ENCODE measurements at regions not wholly inside any gene's neighbourhood (a gene's known extent, or its start where the extent isn't known, plus 50 kb on each side); places are given as distances from the start of the nearest gene placed in this dataset.

DNA sequence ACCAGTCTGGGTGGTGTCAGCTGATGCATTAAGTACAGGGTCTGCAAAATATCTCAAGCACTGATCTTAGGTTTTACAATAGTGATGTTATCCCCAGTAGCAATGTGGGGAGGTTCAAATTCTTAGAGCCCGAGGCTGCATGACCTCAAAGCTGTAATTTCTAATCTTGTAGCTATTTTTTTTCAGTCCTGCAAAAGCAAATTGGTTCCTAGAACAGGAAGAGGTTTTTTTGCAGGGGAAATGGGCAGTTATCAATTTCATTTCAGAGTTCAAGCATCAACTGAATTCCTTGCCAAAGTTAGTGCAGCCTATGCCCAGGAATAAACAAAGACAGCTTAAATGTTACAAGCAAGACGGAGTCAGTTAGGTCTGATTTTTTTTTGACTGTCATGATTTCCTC lies 188.3 kb downstream of the DDX3Y start:
- H3K27ac ChIP-seq (ENCODE audit: insufficient read depth, low read length, poor library complexity, severe bottlenecking), result no peak overlapping the region
- DNase-seq, result no peak
- Mint-ChIP-seq H3K9me3 (no peaks in the 10 kb centered on the region), H3K36me3 (no peaks in the 10 kb centered on the region), H3K27ac (peak overlapping the region in 1 of 3 donors; percentile 23), H3K4me1 (no peaks in the 10 kb centered on the region), H3K27me3 (peaks cover 6% of the 10 kb centered on the region), H3K4me3 (no peak overlapping the region)
- H3K4me1 ChIP-seq (ENCODE audit: control insufficient read depth, insufficient read depth, low read length, poor library complexity, severe bottlenecking), result no peaks in the 10 kb centered on the region
- no peaks in the 10 kb centered on the region for H3K36me3 ChIP-seq (ENCODE audit: control insufficient read depth, insufficient read depth, low read length)
- no peak overlapping the region for H3K4me3 ChIP-seq (ENCODE audit: low read depth, low read length)
- no peak for ATAC-seq (ENCODE audit: low read depth in 2 of 2)
- H3K27me3 ChIP-seq (ENCODE audit: control insufficient read depth, insufficient read depth, low read length), result no peaks in the 10 kb centered on the region
- H3K9me3 ChIP-seq (ENCODE audit: control insufficient read depth in 2 of 2, low read length in 2 of 2), result no peaks in the 10 kb centered on the region

DNA sequence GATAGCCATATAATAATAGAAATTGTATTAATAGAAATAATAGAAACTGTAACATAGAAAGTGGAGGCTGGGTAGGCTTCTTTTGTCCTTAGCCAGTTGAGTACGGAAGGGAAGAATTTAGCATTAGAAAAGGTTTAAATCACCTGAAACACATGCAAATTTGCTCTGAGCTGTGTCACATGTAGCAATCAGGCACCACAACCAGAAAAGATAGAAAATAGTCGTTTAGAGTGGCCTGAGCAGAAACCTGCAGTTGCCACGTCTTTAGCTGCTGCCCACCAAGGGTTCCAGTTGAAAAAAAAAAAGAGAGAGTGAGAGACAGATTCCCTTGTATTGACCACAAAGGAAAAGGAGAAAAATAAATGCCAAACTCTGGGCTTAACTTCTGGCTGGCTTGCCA lies 188.8 kb downstream of the DDX3Y start:
- no peaks in the 10 kb centered on the region for H3K27me3 ChIP-seq (ENCODE audit: control insufficient read depth, insufficient read depth, low read length)
- no peaks in the 10 kb centered on the region for H3K9me3 ChIP-seq (ENCODE audit: control insufficient read depth in 2 of 2, low read length in 2 of 2)
- no peak overlapping the region for H3K27ac ChIP-seq (ENCODE audit: insufficient read depth, low read length, poor library complexity, severe bottlenecking)
- DNase-seq (no peak), ATAC-seq (ENCODE audit: low read depth in 2 of 2) (no peak)
- H3K27ac Mint-ChIP-seq, result no peak overlapping the region
- no peaks in the 10 kb centered on the region for H3K4me1 ChIP-seq (ENCODE audit: control insufficient read depth, insufficient read depth, low read length, poor library complexity, severe bottlenecking)
- H3K4me1 Mint-ChIP-seq, result no peaks in the 10 kb centered on the region
- H3K36me3 Mint-ChIP-seq, result no peaks in the 10 kb centered on the region
- no peaks in the 10 kb centered on the region for H3K9me3 Mint-ChIP-seq
- H3K36me3 ChIP-seq (ENCODE audit: control insufficient read depth, insufficient read depth, low read length), result no peaks in the 10 kb centered on the region
- no peak overlapping the region for H3K4me3 Mint-ChIP-seq
- no peak overlapping the region for H3K4me3 ChIP-seq (ENCODE audit: low read depth, low read length)
- peaks cover 6% of the 10 kb centered on the region for H3K27me3 Mint-ChIP-seq

DNA sequence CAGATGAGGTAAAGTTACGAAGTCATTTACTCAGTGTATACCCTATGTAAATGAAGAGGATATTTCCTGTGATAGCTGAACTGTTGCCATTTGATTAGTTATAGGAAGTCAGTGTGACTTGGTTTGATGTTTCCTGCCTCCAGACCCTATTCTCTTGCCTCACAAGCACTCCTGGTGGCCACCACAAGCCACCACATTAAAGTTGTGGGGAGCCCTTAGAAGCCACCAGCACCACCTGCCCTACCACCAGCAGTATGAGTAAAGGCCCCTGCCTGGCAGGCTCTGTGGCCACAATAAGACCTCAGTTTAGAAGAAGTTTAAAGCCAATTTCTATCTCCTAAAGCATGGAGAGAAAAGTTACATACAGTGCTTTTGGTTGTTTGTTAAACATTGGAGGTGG lies 189.7 kb downstream of the DDX3Y start:
- H3K9me3 Mint-ChIP-seq, result peaks cover 0 to 3% (median 0%) of the 10 kb centered on the region in 7 donors
- H3K27me3 Mint-ChIP-seq, result peaks cover 6% of the 10 kb centered on the region
- ATAC-seq (ENCODE audit: low read depth in 2 of 2), result no peak
- H3K4me3 Mint-ChIP-seq, result no peak overlapping the region
- no peaks in the 10 kb centered on the region for H3K36me3 Mint-ChIP-seq
- no peaks in the 10 kb centered on the region for H3K27me3 ChIP-seq (ENCODE audit: control insufficient read depth, insufficient read depth, low read length)
- H3K36me3 ChIP-seq (ENCODE audit: control insufficient read depth, insufficient read depth, low read length), result no peaks in the 10 kb centered on the region
- DNase-seq, result no peak
- no peaks in the 10 kb centered on the region for H3K9me3 ChIP-seq (ENCODE audit: control insufficient read depth in 2 of 2, low read length in 2 of 2)
- peak overlapping the region in 1 of 3 donors; percentile 12 for H3K27ac Mint-ChIP-seq
- H3K27ac ChIP-seq (ENCODE audit: insufficient read depth, low read length, poor library complexity, severe bottlenecking), result no peak overlapping the region
- H3K4me3 ChIP-seq (ENCODE audit: low read depth, low read length), result no peak overlapping the region
- H3K4me1 Mint-ChIP-seq, result no peaks in the 10 kb centered on the region
- no peaks in the 10 kb centered on the region for H3K4me1 ChIP-seq (ENCODE audit: control insufficient read depth, insufficient read depth, low read length, poor library complexity, severe bottlenecking)

DNA sequence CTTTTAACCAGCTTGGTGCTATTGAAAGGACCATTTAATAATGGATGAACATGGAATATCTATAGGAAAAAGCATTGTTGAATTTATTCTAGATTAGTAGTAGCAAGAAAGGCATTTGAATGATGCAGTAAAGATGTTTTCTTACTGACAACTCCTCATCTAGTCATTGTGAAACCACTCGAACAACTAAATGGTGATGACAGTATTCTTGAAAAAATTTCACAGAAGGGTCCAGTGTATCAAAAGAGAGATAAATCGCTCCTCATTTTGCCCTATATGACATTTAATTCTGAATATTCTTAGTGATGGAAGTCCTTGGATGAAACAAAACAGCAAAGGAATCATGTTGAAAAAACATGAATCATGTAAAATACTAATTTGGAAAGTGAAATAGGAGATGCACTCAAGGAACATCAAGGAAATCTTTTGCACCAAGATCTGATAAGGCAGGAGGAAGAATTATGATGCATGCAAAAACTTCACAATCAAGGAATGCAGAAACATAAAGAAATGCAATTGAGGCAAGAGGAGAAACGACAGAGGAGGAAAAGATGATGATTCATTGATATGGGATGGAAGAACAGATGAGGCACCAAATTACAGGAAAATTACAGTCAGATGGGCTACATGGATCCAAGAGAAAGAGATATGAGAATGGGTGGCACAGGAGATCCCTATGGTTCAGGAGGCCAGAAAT lies 190.4 kb downstream of the DDX3Y start:
- Histone ChIP-seq H3K27ac (ENCODE audit: insufficient read depth, low read length, poor library complexity, severe bottlenecking) (no peak overlapping the region), H3K4me1 (ENCODE audit: control insufficient read depth, insufficient read depth, low read length, poor library complexity, severe bottlenecking) (no peaks in the 10 kb centered on the region), H3K4me3 (ENCODE audit: low read depth, low read length) (no peak overlapping the region), H3K27me3 (ENCODE audit: control insufficient read depth, insufficient read depth, low read length) (no peaks in the 10 kb centered on the region), H3K9me3 (ENCODE audit: control insufficient read depth in 2 of 2, low read length in 2 of 2) (no peaks in the 10 kb centered on the region), H3K36me3 (ENCODE audit: control insufficient read depth, insufficient read depth, low read length) (no peaks in the 10 kb centered on the region)
- no peaks in the 10 kb centered on the region for H3K36me3 Mint-ChIP-seq
- peaks cover 6% of the 10 kb centered on the region for H3K27me3 Mint-ChIP-seq
- H3K4me3 Mint-ChIP-seq, result no peak overlapping the region
- DNase-seq (no peak), ATAC-seq (ENCODE audit: low read depth in 2 of 2) (no peak)
- no peaks in the 10 kb centered on the region for H3K4me1 Mint-ChIP-seq
- peaks cover 0 to 3% (median 0%) of the 10 kb centered on the region in 7 donors for H3K9me3 Mint-ChIP-seq
- no peak overlapping the region for H3K27ac Mint-ChIP-seq

DNA sequence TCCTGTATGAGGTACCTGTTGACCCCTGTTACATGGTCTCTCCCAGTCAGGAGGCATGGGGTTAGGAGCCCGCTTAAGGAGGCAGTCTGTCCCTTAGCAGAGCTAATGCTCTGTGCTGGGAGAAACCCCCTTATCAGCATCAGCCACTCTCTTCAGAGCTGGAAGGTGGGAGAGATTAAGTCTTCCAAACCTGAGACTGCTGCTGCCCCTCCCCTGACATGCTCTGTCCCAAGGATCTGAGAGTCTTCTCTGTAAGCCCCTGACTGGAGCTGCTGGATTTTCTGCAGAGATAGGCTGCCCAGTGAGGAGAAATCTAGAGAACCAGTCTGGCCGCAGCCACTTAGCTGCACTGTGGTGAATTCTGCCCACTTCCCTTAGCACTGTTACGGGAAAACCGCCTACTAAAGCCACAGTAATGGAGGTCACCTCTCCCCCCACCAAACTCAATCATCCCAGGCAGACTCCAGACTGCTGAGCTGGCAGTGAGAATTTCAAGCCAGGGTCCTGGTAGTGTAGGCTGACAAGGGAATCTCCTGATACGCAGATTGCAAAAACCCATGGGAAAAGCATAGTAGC lies 222.3 kb downstream of the DDX3Y start:
- Histone ChIP-seq H3K4me3 (ENCODE audit: low read depth, low read length) (no peak overlapping the region), H3K4me1 (ENCODE audit: control insufficient read depth, insufficient read depth, low read length, poor library complexity, severe bottlenecking) (no peaks in the 10 kb centered on the region), H3K9me3 (ENCODE audit: control insufficient read depth in 2 of 2, low read length in 2 of 2) (no peaks in the 10 kb centered on the region), H3K27me3 (ENCODE audit: control insufficient read depth, insufficient read depth, low read length) (no peaks in the 10 kb centered on the region), H3K36me3 (ENCODE audit: control insufficient read depth, insufficient read depth, low read length) (no peaks in the 10 kb centered on the region), H3K27ac (ENCODE audit: insufficient read depth, low read length, poor library complexity, severe bottlenecking) (no peak overlapping the region)
- DNase-seq (no peak), ATAC-seq (ENCODE audit: low read depth in 2 of 2) (no peak)
- H3K4me1 Mint-ChIP-seq, result no peaks in the 10 kb centered on the region
- H3K27ac Mint-ChIP-seq, result no peak overlapping the region
- H3K4me3 Mint-ChIP-seq, result no peak overlapping the region
- no peaks in the 10 kb centered on the region for H3K27me3 Mint-ChIP-seq
- no peaks in the 10 kb centered on the region for H3K9me3 Mint-ChIP-seq
- no peaks in the 10 kb centered on the region for H3K36me3 Mint-ChIP-seq

DNA sequence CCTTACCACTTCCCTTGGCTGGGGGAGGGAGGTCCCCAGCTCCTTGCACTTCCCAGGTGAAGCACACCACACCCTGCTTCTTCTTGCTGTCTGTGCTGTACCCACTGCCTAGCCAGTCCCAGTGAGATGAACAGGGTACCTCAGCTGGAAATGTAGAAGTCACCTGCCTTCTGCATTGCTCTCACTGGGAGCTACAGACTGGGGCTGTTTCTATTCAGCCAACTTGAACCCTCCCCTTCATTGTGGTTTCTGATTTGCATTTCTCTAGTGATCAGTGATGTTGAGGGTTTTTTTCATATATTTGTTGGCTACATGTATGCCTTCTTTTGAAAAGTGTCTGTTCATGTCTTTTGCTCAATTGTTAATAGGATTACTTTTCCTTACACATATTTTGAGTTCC lies 222.8 kb downstream of the DDX3Y start:
- H3K27ac ChIP-seq (ENCODE audit: insufficient read depth, low read length, poor library complexity, severe bottlenecking), result no peak overlapping the region
- Mint-ChIP-seq H3K27me3 (no peaks in the 10 kb centered on the region), H3K4me3 (no peak overlapping the region), H3K36me3 (no peaks in the 10 kb centered on the region), H3K27ac (no peak overlapping the region), H3K4me1 (no peaks in the 10 kb centered on the region), H3K9me3 (no peaks in the 10 kb centered on the region)
- ATAC-seq (ENCODE audit: low read depth in 2 of 2) (no peak), DNase-seq (no peak)
- H3K9me3 ChIP-seq (ENCODE audit: control insufficient read depth in 2 of 2, low read length in 2 of 2), result no peaks in the 10 kb centered on the region
- no peak overlapping the region for H3K4me3 ChIP-seq (ENCODE audit: low read depth, low read length)
- no peaks in the 10 kb centered on the region for H3K4me1 ChIP-seq (ENCODE audit: control insufficient read depth, insufficient read depth, low read length, poor library complexity, severe bottlenecking)
- no peaks in the 10 kb centered on the region for H3K27me3 ChIP-seq (ENCODE audit: control insufficient read depth, insufficient read depth, low read length)
- no peaks in the 10 kb centered on the region for H3K36me3 ChIP-seq (ENCODE audit: control insufficient read depth, insufficient read depth, low read length)

DNA sequence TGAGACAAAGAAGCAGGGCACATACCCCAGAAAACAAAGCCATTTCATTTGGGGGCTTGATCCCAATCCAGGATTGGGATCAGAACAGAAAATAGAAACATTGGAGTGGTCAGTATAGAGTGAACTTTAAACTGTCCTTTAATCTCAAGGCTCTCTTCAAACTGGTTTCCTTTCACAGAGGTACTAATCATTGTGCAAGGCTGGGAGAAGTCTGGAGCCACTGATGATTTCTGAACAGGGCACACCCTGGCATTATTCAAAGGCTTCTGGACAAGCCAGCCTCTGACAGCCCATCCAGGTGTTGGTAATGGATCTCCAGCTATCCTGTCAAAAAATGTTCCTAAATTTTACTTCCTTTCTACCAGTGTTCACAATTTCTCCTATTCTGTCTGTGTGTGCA lies 244.5 kb downstream of the DDX3Y start:
- no peaks in the 10 kb centered on the region for H3K36me3 Mint-ChIP-seq
- Histone ChIP-seq H3K9me3 (ENCODE audit: control insufficient read depth in 2 of 2, low read length in 2 of 2) (no peaks in the 10 kb centered on the region), H3K27ac (ENCODE audit: insufficient read depth, low read length, poor library complexity, severe bottlenecking) (no peak overlapping the region), H3K36me3 (ENCODE audit: control insufficient read depth, insufficient read depth, low read length) (no peaks in the 10 kb centered on the region), H3K27me3 (ENCODE audit: control insufficient read depth, insufficient read depth, low read length) (no peaks in the 10 kb centered on the region), H3K4me1 (ENCODE audit: control insufficient read depth, insufficient read depth, low read length, poor library complexity, severe bottlenecking) (no peaks in the 10 kb centered on the region), H3K4me3 (ENCODE audit: low read depth, low read length) (peak overlapping the region; percentile 66)
- ATAC-seq (ENCODE audit: low read depth in 2 of 2) (no peak), DNase-seq (no peak)
- H3K27me3 Mint-ChIP-seq, result peaks cover 4% of the 10 kb centered on the region
- no peaks in the 10 kb centered on the region for H3K9me3 Mint-ChIP-seq
- H3K4me3 Mint-ChIP-seq, result peak overlapping the region in 1 of 4 donors; percentile 76
- peaks cover 0 to 9% (median 1%) of the 10 kb centered on the region in 4 donors for H3K4me1 Mint-ChIP-seq
- no peak overlapping the region for H3K27ac Mint-ChIP-seq

DNA sequence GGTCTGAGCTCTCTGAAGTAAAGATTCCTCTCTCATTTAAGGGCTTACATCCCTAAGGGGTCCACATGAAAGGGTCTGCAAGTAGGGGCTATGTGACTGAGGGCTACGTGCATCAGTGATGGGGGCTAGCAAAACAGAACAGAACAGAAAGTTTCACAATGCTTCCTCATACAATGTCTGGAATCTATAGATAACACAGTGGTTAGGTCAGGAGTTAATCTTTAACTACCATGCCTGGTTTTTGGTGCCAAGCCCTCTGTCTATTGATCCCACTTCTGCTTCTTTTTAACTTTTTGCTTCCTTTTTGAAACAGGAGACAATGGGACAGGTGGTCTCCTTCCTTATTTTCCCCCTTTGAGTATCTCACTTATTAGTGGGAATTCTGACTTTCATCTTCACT lies 263.0 kb downstream of the DDX3Y start:
- H3K4me3 ChIP-seq (ENCODE audit: low read depth, low read length), result no peak overlapping the region
- ATAC-seq (ENCODE audit: low read depth in 2 of 2) (no peak), DNase-seq (no peak)
- no peaks in the 10 kb centered on the region for H3K27me3 ChIP-seq (ENCODE audit: control insufficient read depth, insufficient read depth, low read length)
- Mint-ChIP-seq H3K4me3 (no peak overlapping the region), H3K36me3 (no peaks in the 10 kb centered on the region), H3K4me1 (no peaks in the 10 kb centered on the region), H3K9me3 (peaks cover 0 to 4% (median 0%) of the 10 kb centered on the region in 7 donors), H3K27ac (no peak overlapping the region), H3K27me3 (no peaks in the 10 kb centered on the region)
- H3K4me1 ChIP-seq (ENCODE audit: control insufficient read depth, insufficient read depth, low read length, poor library complexity, severe bottlenecking), result no peaks in the 10 kb centered on the region
- H3K36me3 ChIP-seq (ENCODE audit: control insufficient read depth, insufficient read depth, low read length), result no peaks in the 10 kb centered on the region
- no peak overlapping the region for H3K27ac ChIP-seq (ENCODE audit: insufficient read depth, low read length, poor library complexity, severe bottlenecking)
- peaks cover 0 to 3% of the 10 kb centered on the region in 2 experiments for H3K9me3 ChIP-seq (ENCODE audit: control insufficient read depth in 2 of 2, low read length in 2 of 2)

Measured in CD4-positive, CD25-positive, alpha-beta regulatory T cell (primary cell).